Stimulated activated CD4-positive, alpha-beta T cell treated with anti-CD3 and anti-CD28 coated beads, Interleukin-1b, Interleukin-23, amount 100 ng/mL, for 24 hours (primary cell): ENCODE measurements at regions not wholly inside any gene's neighbourhood (a gene's known extent, or its start where the extent isn't known, plus 50 kb on each side); places are given as distances from the start of the nearest gene placed in this dataset.

Experiments used
- DNase-seq, 4 experiments: peaks; one replicate each; pipeline ENCODE4 v3.0.0-alpha.2; 2020; ENCODE audit warnings: low read depth in 4 of 4, low spot score in 1 of 4

GRCh38 chr16:6160871-6161270 lies 1063.3 kb upstream of the EEF2KMT start:
- DNase-seq, result no peak

DNA sequence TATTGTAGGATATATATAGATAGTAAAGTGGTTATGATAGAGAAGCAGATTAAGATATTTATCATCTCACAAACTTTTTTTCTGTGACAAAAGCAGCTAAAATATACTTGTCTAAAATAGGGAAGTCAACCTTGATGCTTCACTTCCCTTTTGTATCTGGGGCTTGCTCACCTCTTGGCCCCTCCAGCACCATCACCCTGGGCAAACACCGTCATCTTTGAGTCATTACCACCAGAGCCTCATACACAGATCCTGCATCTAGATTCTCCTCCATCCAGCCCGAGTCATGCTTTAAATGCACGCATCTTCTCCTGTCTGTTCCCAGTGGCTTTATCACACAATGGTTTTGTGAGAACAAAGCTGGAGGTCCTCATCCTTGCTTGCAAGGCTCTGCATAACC lies 1062.7 kb upstream of the EEF2KMT start:
- DNase-seq, result no peak

GRCh38 chr16:6157806-6158205 lies 1060.2 kb upstream of the EEF2KMT start:
- DNase-seq, result no peak

DNA sequence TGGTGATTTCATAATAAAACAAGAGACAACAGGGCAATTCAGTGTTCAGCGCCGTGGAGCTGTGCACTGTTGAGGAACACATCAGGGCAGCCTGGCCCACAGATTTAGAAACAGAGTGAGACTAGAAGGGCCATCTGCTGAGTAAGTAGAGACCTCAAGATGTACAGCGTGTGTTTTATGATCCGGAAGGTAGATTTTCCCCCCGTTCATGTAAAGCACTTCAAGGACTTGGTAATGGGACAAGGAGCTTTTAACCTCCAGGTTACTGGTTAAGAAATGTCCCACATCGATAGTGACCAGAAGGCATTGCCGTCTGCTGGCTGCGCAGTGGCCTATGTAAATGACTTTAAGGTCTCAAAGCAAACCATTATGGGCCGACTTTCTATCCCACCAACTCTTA lies 1057.7 kb upstream of the EEF2KMT start:
- no peak for DNase-seq

GRCh38 chr16:6153901-6154300 lies 1056.3 kb upstream of the EEF2KMT start:
- no peak for DNase-seq

GRCh38 chr16:6149031-6149430 lies 1051.4 kb upstream of the EEF2KMT start:
- DNase-seq, result no peak

DNA sequence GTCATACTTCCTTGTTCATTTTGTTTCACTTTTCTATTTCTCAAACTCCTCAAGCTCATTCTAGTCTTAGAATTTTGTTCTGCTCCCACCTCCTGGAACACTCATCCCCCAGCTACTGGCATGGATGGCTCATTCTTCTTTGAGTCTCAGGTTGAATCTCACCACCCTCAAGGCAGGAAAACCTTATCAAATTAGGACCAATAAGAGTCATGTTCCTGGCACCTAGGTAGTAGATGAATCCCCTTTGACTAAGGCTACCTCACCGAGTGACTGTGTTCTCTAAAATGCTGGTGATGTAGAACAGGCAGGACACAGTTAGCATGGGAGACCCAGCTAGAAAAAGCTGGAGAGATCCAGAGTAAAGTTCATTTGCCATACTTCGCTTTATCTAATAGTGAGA lies 1050.8 kb upstream of the EEF2KMT start:
- no peak for DNase-seq

- no peak for DNase-seq
Measured at GRCh38 chr16:6146874-6147425, 1049.4 kb upstream of the EEF2KMT start.

- no peak for DNase-seq
Measured at GRCh38 chr16:6146356-6146755, 1048.8 kb upstream of the EEF2KMT start.

DNA sequence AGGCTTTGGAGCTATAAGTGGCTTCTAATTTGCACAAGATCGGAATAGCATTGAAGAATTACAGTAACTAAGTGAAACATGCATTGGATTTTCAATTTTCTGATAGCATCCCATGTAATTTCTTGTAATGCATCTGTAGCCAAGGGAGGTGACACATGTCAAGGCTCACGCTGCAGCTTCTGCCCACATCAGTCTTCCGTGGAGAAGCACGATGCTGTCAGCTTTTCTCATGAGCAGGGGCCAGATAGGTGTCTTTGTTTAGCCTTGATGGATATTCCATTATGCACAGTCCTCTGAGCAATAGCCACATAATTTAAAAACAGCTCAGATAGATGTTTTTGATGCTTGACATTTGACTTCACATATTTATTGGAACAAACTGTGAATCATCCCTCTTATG lies 1046.9 kb upstream of the EEF2KMT start:
- no peak for DNase-seq

- DNase-seq, result no peak
Measured at GRCh38 chr16:6143020-6143419, 1045.4 kb upstream of the EEF2KMT start.

DNA sequence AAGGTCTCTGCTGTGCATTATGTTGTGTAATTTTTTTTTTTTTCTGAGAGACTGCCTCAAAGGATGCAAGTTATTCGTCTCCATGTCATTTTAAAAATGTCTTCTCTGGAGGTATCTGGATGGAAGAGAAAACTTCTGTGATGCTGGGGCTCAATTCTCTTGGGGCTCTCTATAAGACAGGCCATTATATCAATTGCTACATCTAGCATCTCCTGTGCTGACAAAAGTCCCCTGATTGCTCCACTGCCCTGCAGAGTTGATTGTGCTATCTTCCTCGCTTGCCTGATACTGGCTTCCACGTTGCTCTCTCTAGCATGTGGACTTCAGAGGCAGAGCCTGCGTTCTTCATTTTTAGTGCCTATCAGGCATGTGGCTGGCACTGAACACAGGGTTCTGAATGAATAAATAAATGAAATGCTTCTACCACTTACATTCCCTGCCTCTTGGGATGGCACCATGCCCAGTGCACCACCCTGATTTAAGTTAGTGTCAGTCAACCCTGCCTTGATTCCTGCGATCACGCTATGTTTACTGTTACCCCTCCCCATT lies 1035.5 kb upstream of the EEF2KMT start:
- no peak for DNase-seq

DNA sequence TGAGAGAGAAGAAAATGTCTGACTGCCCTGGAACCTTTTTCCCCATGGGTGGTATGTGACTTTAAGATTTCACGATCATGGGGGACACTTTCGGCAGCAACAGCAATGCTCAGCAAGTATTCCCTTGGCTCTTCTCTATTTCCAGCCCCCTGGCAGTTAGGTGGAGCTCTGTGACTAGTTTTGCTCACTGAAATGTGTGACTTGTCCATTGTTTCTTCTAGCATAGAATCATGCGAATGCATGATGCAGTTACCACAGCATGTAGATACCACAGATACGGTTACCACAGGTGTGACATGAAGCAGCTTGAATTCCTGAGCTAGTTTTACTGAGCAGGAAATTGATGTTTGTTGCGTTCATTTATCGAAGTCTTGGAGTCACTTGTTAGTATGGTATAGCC lies 1034.5 kb upstream of the EEF2KMT start:
- DNase-seq, result no peak

- no peak for DNase-seq
Measured at GRCh38 chr16:6131526-6132050, 1034.0 kb upstream of the EEF2KMT start.

- no peak for DNase-seq
Measured at GRCh38 chr16:6125483-6126259, 1028.1 kb upstream of the EEF2KMT start.

DNA sequence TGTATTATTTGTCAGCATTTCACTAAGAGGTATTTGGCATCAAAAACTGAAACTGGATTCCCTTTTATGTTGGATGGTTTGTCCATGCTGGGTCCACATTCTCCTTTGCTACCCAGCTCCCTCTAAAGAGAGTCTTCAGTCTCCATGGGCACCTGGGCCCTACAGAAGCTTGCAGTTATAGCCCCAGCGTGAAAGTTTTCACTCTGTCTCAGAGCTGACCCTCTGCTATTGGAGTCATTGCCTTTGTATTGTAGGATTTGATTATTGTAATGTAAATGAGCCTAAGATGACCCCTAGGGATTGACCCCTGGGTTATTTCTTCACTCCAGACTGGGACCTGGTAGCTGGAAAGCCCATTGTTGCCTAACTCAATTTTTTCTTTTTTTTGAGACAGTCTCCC lies 1026.5 kb upstream of the EEF2KMT start:
- DNase-seq, result no peak

DNA sequence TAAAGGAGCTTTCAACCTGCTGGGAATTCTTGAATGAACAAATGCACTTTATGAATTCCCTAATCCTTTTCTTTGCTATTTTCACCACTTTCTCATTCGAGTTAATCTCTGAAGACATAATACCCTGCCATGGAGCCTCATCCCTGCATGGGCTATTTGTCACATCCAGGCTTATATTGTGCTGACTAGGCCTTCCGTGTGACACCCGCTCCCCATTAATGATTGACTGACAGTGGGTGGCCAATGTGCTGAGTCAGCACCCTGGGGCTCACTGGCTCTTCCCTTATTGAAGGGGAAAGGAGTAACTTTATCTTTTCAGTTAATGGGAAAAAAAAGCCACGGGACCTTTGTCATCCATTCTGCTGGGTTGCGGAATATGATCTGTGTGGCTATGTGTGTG lies 1024.8 kb upstream of the EEF2KMT start:
- DNase-seq, result no peak

DNA sequence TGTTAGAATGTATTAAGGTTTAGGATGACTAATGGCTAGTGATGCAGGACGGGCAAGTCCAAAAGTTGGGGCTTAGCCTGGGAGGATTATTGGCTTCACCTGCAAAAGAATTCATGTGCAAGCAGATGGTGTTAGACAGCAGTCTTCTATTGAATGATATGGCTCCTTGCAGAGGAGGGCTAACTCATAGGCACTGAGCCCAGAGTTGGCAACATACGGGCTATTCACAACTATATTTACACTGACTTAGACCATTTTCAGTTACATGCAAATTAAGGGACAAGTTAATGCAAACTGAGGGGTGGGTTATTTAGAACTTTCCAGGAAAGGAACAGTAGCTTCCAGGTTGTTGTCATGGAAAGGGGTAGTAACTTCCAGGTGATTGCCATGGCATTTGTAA lies 1017.1 kb upstream of the EEF2KMT start:
- DNase-seq, result no peak

- no peak for DNase-seq
Measured at GRCh38 chr16:6113749-6114148, 1016.2 kb upstream of the EEF2KMT start.

GRCh38 chr16:6112700-6113099 lies 1015.1 kb upstream of the EEF2KMT start:
- no peak for DNase-seq

- DNase-seq, result no peak
Measured at GRCh38 chr16:6111390-6111789, 1013.8 kb upstream of the EEF2KMT start.

DNA sequence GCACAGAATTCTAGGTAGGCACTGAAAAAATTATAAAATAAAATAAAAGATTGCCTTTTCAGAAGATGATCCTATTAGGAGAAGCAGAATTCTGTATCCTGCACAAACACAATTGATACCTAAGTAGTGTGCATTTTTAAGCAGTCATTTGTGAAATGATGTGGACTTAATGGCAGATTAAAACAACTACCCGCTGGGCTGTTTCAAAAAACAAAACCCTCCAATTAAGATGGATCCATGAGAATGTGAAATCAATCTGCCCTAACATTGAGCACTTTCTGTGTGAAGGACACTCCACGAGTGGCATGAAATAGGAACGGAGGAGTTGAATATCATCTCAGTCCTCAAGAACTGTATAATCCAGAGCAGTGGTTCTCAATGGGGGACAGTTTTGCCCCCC lies 1012.8 kb upstream of the EEF2KMT start:
- no peak for DNase-seq

GRCh38 chr16:6106061-6106460 lies 1008.5 kb upstream of the EEF2KMT start:
- no peak for DNase-seq
